Keratinocyte (primary cell): ENCODE measurements at regions not wholly inside any gene's neighbourhood (a gene's known extent, or its start where the extent isn't known, plus 50 kb on each side); places are given as distances from the start of the nearest gene placed in this dataset.

Experiments used
- DNase-seq: peaks from one replicate; pipeline ENCODE4 v3.0.0-alpha.2; 2011; ENCODE audit warnings: low read depth, missing footprints, low spot score
- FAIRE-seq: peaks from 2 replicates; lab custom pipeline; 2011; peaks lifted over from hg19 to GRCh38; lab: Jason Lieb, UNC
- H2AFZ ChIP-seq: 2 replicates; pipeline ENCODE4 v1.6.0; 2012; ENCODE audit warnings: low read length, control low read depth, inconsistent platforms; ENCODE audit not compliant: control insufficient read depth
- H3K27ac ChIP-seq: 2 replicates; pipeline ENCODE4 v1.5.1; 2011; ENCODE audit warnings: low read length; ENCODE audit not compliant: control insufficient read depth, insufficient read depth
- H3K27me3 ChIP-seq: 3 replicates; pipeline ENCODE4 v1.6.0; 2011; ENCODE audit warnings: low read length; ENCODE audit not compliant: control insufficient read depth, insufficient read depth; ENCODE audit errors: extremely low read depth
- H3K36me3 ChIP-seq, 2 experiments: 2 replicates in 1 of 2; 3 replicates in 1 of 2; pipeline ENCODE4 v1.5.1; 2011; ENCODE audit warnings: low read length in 2 of 2, mild to moderate bottlenecking in 1 of 2; ENCODE audit not compliant: control insufficient read depth in 2 of 2, insufficient read depth in 2 of 2; ENCODE audit errors: extremely low read depth in 1 of 2
- H3K4me1 ChIP-seq: 3 replicates; pipeline ENCODE4 v1.5.1; 2011; ENCODE audit warnings: low read length; ENCODE audit not compliant: control insufficient read depth, insufficient read depth; ENCODE audit errors: extremely low read depth
- H3K4me2 ChIP-seq: 3 replicates; pipeline ENCODE4 v1.6.0; 2011; ENCODE audit warnings: low read depth, low read length; ENCODE audit not compliant: control insufficient read depth, insufficient read depth; ENCODE audit errors: extremely low read depth
- H3K4me3 ChIP-seq, 3 experiments: fragments of 200-600 bp in 1 of 3; sonication (generic) in 1 of 3; 2 replicates in 2 of 3; 3 replicates in 1 of 3; pipeline ENCODE4 v1.5.1; 2011 to 2016; ENCODE audit warnings: low read length in 3 of 3, mild to moderate bottlenecking in 3 of 3, control low read depth in 2 of 3, inconsistent platforms in 1 of 3, low read depth in 1 of 3, mixed read lengths in 1 of 3, mixed run types in 1 of 3, moderate library complexity in 1 of 3; ENCODE audit not compliant: control insufficient read depth in 2 of 3, insufficient read depth in 2 of 3; ENCODE audit errors: extremely low read depth in 1 of 3
- H3K79me2 ChIP-seq: 2 replicates; pipeline ENCODE4 v1.6.0; 2012; ENCODE audit warnings: low read length; ENCODE audit not compliant: control insufficient read depth, insufficient read depth
- H3K9ac ChIP-seq: 3 replicates; pipeline ENCODE4 v1.6.0; 2011; ENCODE audit warnings: low read length; ENCODE audit not compliant: control insufficient read depth, insufficient read depth; ENCODE audit errors: extremely low read depth
- H3K9me1 ChIP-seq: 3 replicates; pipeline ENCODE4 v1.6.0; 2011; ENCODE audit warnings: low read length; ENCODE audit not compliant: control insufficient read depth, insufficient read depth; ENCODE audit errors: extremely low read depth
- H3K9me3 ChIP-seq: 2 replicates; pipeline ENCODE4 v1.5.1; 2012; ENCODE audit warnings: low read depth, low read length; ENCODE audit not compliant: control insufficient read depth
- H4K20me1 ChIP-seq: 3 replicates; pipeline ENCODE4 v1.6.0; 2011; ENCODE audit warnings: low read length; ENCODE audit not compliant: control insufficient read depth, insufficient read depth; ENCODE audit errors: extremely low read depth
- EZH2 ChIP-seq: IDR thresholded peaks from one replicate; pipeline ENCODE4 v1.6.1; 2012; ENCODE audit warnings: inconsistent platforms, mild to moderate bottlenecking, low read length, moderate library complexity
- dilution Hi-C: fragments of 300-500 bp; cut with MboI; formaldehyde crosslinking; loops from one replicate; pipeline ENCODE4 v1.7.0; 2020; ENCODE audit warnings: low sequenced_read_pairs; ENCODE audit not compliant: extremely low pct_ligation_motif_present
- TF ChIP-seq, protein P1 (sequence below), 3 experiments: IDR thresholded peaks in 1 of 3; conservative IDR thresholded peaks in 1 of 3; optimal IDR thresholded peaks in 1 of 3; 2 replicates in 2 of 3; 3 replicates in 1 of 3; pipeline versions ENCODE3 to v1.5.1; 2011; ENCODE audit warnings: low read length in 3 of 3, mild to moderate bottlenecking in 3 of 3, moderate library complexity in 2 of 3, control low read depth in 1 of 3, inconsistent platforms in 1 of 3; ENCODE audit not compliant: insufficient read depth in 2 of 3; ENCODE audit errors: extremely low read depth in 1 of 3

DNA sequence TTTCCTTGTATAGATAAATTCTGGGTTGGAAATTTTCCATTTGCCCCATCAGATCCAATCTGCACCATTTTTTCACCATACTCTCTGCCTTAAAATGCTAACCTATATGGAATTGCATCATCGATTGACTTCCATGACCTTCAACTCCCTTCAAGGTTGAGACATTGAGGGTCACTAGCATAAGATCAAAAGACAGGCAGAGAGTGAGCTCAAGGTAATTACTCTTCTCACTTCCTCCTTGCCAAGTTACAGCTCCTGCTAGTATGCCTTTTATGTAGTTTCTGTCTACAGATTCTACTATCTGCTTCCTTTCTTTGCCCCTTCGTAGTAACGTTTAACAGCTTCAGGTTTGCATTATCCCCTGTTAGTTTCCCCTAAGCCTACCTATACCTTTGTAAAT, 1127.7 kb upstream of the LRRTM3 start:
- no peaks in the 10 kb centered on the region for H3K27me3 ChIP-seq
- no peak overlapping the region for H3K27ac ChIP-seq
- H3K9me1 ChIP-seq, result no peaks in the 10 kb centered on the region
- H3K9me3 ChIP-seq, result no peaks in the 10 kb centered on the region
- H3K4me3 ChIP-seq, result no peak overlapping the region
- TF ChIP-seq EZH2, result no peak
- DNase-seq (no peak), FAIRE-seq (no peak)
- H2AFZ ChIP-seq, result no peak overlapping the region
- H3K4me1 ChIP-seq, result no peaks in the 10 kb centered on the region
- dilution Hi-C loops, result no loop called here
- H4K20me1 ChIP-seq, result no peaks in the 10 kb centered on the region
- H3K9ac ChIP-seq, result no peak overlapping the region
- H3K36me3 ChIP-seq, result no peaks in the 10 kb centered on the region
- H3K79me2 ChIP-seq, result no peaks in the 10 kb centered on the region
- no peak overlapping the region for H3K4me2 ChIP-seq

- H3K9me3 ChIP-seq, result no peaks in the 10 kb centered on the region
- H3K27ac ChIP-seq, result no peak overlapping the region
- H3K79me2 ChIP-seq, result no peaks in the 10 kb centered on the region
- H4K20me1 ChIP-seq, result no peaks in the 10 kb centered on the region
- TF ChIP-seq EZH2, result no peak
- TF ChIP-seq, protein P1, sequence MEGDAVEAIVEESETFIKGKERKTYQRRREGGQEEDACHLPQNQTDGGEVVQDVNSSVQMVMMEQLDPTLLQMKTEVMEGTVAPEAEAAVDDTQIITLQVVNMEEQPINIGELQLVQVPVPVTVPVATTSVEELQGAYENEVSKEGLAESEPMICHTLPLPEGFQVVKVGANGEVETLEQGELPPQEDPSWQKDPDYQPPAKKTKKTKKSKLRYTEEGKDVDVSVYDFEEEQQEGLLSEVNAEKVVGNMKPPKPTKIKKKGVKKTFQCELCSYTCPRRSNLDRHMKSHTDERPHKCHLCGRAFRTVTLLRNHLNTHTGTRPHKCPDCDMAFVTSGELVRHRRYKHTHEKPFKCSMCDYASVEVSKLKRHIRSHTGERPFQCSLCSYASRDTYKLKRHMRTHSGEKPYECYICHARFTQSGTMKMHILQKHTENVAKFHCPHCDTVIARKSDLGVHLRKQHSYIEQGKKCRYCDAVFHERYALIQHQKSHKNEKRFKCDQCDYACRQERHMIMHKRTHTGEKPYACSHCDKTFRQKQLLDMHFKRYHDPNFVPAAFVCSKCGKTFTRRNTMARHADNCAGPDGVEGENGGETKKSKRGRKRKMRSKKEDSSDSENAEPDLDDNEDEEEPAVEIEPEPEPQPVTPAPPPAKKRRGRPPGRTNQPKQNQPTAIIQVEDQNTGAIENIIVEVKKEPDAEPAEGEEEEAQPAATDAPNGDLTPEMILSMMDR (optimal IDR thresholded peaks at IDR 0.05 in 1 of 3, IDR thresholded peaks at IDR 0.05 in 1 of 3, conservative IDR thresholded peaks at IDR 0.05 in 1 of 3; ENCODE audit: extremely low read depth in 1 of 3, insufficient read depth in 2 of 3, low read length in 3 of 3), result no peak
- no peak overlapping the region for H3K9ac ChIP-seq
- H3K4me3 ChIP-seq, result no peak overlapping the region
- DNase-seq (no peak), FAIRE-seq (no peak)
- dilution Hi-C loops, result no loop called here
- H2AFZ ChIP-seq, result no peak overlapping the region
- H3K4me2 ChIP-seq, result no peak overlapping the region
- H3K4me1 ChIP-seq, result no peaks in the 10 kb centered on the region
- no peaks in the 10 kb centered on the region for H3K9me1 ChIP-seq
- no peaks in the 10 kb centered on the region for H3K36me3 ChIP-seq
- H3K27me3 ChIP-seq, result no peaks in the 10 kb centered on the region
These were observed 1123.4 kb upstream of the LRRTM3 start for GRCh38 chr10:65802391-65802790.

DNA sequence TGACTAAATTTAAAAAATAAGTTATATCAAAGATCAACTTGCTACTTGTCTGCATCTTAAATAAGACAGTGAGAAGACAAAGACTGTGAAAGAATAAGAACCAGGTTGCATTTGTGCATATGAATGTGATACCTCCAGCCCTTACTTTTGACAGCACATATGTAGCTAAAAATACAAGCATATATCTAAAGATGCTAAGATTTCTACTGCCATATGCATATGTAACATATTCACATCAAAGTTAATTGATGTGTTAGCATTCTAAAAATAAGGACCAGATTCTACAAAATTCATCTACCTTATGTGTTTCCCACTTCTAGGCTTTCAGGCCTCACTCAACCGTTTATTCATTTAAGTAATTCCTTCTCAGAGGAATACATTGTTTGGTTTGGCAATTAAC, 1120.3 kb upstream of the LRRTM3 start:
- H3K4me2 ChIP-seq, result no peak overlapping the region
- dilution Hi-C loops, result no loop called here
- no peaks in the 10 kb centered on the region for H3K4me1 ChIP-seq
- DNase-seq (no peak), FAIRE-seq (no peak)
- no peaks in the 10 kb centered on the region for H3K27me3 ChIP-seq
- no peaks in the 10 kb centered on the region for H3K36me3 ChIP-seq
- H2AFZ ChIP-seq, result no peak overlapping the region
- TF ChIP-seq, protein P1 (optimal IDR thresholded peaks at IDR 0.05 in 1 of 3, IDR thresholded peaks at IDR 0.05 in 1 of 3, conservative IDR thresholded peaks at IDR 0.05 in 1 of 3; ENCODE audit: extremely low read depth in 1 of 3, insufficient read depth in 2 of 3, low read length in 3 of 3), result no peak
- no peak for TF ChIP-seq EZH2
- no peaks in the 10 kb centered on the region for H3K9me3 ChIP-seq
- H3K27ac ChIP-seq, result no peak overlapping the region
- no peaks in the 10 kb centered on the region for H3K9me1 ChIP-seq
- H3K4me3 ChIP-seq, result no peak overlapping the region
- no peak overlapping the region for H3K9ac ChIP-seq
- H3K79me2 ChIP-seq, result no peaks in the 10 kb centered on the region
- H4K20me1 ChIP-seq, result no peaks in the 10 kb centered on the region
